ENCODE measurements at regions not wholly inside any gene's neighbourhood (a gene's known extent, or its start where the extent isn't known, plus 50 kb on each side); places are given as distances from the start of the nearest gene placed in this dataset.

DNA sequence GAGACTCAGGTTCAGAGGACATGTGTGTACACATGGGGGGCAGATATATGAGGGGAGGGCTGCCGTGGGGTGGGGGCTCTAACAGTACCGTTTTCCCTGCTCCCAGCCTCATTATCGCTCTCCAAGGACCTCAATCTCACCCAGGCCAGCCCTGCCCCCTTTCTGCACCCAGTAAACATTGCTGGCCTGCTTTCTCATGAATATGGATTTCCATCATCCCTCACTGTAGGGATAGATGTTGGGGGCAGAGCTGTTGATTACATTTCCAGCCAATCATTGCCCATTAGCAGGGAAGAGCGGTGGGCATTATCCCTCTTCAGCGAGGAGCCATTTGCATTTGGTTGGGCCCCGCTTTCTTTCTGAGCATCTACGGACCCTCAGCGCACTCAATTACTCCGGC, 273.8 kb downstream of the RPS6KC1 start:
- peaks cover 10% of the 10 kb centered on the region for H3K4me1 ChIP-seq
- no peaks in the 10 kb centered on the region for H3K9me3 ChIP-seq
- no peak overlapping the region for H3K4me3 ChIP-seq
- H3K27me3 ChIP-seq, result no peaks in the 10 kb centered on the region
- no peak overlapping the region for H3K27ac ChIP-seq
- TF ChIP-seq EP300 (IDR thresholded peaks at IDR 0.05), result no peak
- TF ChIP-seq POLR2A (IDR thresholded peaks at IDR 0.05), result no peak
- no peak for TF ChIP-seq POLR2AphosphoS5 (IDR thresholded peaks at IDR 0.05)
- no peak for TF ChIP-seq CTCF (IDR thresholded peaks at IDR 0.05)
- 97% methylated on average over 9 of the region's 9 CpGs for WGBS
- no peak for DNase-seq (ENCODE audit: low spot score in 2 of 2)
- H3K36me3 ChIP-seq, result no peaks in the 10 kb centered on the region

GRCh38 chr1:213325482-213325881, 274.4 kb downstream of the RPS6KC1 start:
- Histone ChIP-seq H3K27ac (no peak overlapping the region), H3K36me3 (no peaks in the 10 kb centered on the region), H3K27me3 (no peaks in the 10 kb centered on the region), H3K4me3 (no peak overlapping the region), H3K9me3 (no peaks in the 10 kb centered on the region), H3K4me1 (peaks cover 10% of the 10 kb centered on the region)
- DNase-seq (ENCODE audit: low spot score in 2 of 2), result no peak
- TF ChIP-seq POLR2A (IDR thresholded peaks at IDR 0.05), result no peak
- WGBS, result 74% methylated on average over 9 of the region's 9 CpGs

DNA sequence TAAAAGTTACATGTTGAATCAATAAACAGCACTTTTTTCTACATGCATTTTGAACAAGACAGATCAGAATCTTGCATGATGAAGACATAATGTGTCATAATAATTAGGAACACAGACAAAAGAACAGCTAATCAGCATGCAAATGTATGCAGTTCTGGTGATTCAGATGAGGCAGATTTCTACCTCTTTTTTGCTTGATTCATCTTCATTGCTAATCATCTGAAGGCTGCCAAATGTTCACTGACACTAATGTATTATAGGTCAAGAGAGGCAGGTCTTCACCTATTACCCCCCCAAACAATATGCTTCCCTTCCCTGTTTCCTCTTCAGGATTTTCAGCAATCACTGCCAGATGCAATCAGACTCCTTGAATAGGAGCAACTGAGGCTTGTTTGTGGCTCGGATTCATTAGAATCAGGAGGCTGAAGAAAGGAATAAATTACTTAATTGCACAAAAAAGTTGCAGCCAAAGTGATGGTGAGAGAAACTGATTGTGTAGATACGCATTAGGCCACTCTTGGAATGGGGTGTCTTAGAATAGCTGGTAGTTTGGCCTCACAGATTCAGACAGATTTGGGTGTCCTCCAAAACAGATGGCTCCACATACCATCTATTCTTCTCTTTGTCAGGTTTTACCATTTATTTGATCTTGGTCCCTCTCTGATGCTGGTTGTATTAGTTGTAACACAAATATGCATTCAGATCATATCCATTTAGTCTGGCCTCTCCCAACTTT, 275.4 kb downstream of the RPS6KC1 start:
- H3K4me1 ChIP-seq, result peaks cover 10% of the 10 kb centered on the region
- no peak overlapping the region for H3K4me3 ChIP-seq
- H3K27me3 ChIP-seq, result no peaks in the 10 kb centered on the region
- no peak for DNase-seq (ENCODE audit: low spot score in 2 of 2)
- TF ChIP-seq CTCF (IDR thresholded peaks at IDR 0.05), result no peak
- no peak for TF ChIP-seq EP300 (IDR thresholded peaks at IDR 0.05)
- no peak for TF ChIP-seq POLR2A (IDR thresholded peaks at IDR 0.05)
- TF ChIP-seq POLR2AphosphoS5 (IDR thresholded peaks at IDR 0.05), result no peak
- no peaks in the 10 kb centered on the region for H3K36me3 ChIP-seq
- 56% methylated on average over 2 of the region's 2 CpGs for WGBS
- no peak overlapping the region for H3K27ac ChIP-seq
- H3K9me3 ChIP-seq, result no peaks in the 10 kb centered on the region

GRCh38 chr1:213327017-213327667, 276.1 kb downstream of the RPS6KC1 start:
- Histone ChIP-seq H3K9me3 (no peaks in the 10 kb centered on the region), H3K27me3 (no peaks in the 10 kb centered on the region), H3K27ac (no peak overlapping the region), H3K4me1 (peaks cover 10% of the 10 kb centered on the region), H3K36me3 (no peaks in the 10 kb centered on the region), H3K4me3 (no peak overlapping the region)
- TF ChIP-seq CTCF (IDR thresholded peaks at IDR 0.05) (no peak), POLR2AphosphoS5 (IDR thresholded peaks at IDR 0.05) (no peak)
- 41% methylated on average over 5 of the region's 5 CpGs for WGBS
- DNase-seq (ENCODE audit: low spot score in 2 of 2), result no peak

DNA sequence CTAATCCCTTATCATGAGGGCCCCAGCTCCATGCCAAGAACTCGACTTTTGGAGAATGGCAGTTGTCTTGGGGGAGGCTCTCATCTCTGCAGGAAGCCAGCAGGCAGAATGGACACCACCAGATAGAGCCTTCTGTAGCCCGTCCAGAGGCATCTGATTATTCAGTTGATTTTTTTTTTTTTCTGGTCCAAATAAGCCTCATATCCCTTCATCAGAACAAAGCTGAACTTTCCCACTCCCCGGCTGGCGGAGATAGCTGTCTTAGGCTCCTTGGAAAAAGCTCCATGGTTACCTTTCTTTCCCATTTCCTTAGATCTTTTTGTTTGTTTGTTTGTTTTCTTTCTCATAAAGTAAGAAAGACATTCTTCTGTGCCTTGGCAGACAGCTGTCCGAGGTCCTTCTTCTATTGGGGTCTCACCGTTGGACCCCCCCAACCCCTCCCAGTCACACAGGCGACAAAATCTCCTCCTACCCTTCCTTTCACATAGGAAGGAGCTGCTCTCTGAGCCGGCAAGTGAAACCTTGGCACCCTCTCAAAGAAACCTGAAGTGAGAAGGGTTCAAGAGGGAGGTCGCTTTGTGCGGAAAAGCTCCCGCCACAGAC, 278.5 kb downstream of the RPS6KC1 start:
- DNase-seq (ENCODE audit: low spot score in 2 of 2), result no peak
- no peaks in the 10 kb centered on the region for H3K27me3 ChIP-seq
- WGBS, result 81% methylated on average over 11 of the region's 11 CpGs
- no peaks in the 10 kb centered on the region for H3K9me3 ChIP-seq
- H3K36me3 ChIP-seq, result no peaks in the 10 kb centered on the region
- peaks cover 10% of the 10 kb centered on the region for H3K4me1 ChIP-seq
- no peak overlapping the region for H3K4me3 ChIP-seq
- no peak overlapping the region for H3K27ac ChIP-seq
- TF ChIP-seq POLR2A (IDR thresholded peaks at IDR 0.05) (no peak), CTCF (IDR thresholded peaks at IDR 0.05) (no peak), POLR2AphosphoS5 (IDR thresholded peaks at IDR 0.05) (no peak), EP300 (IDR thresholded peaks at IDR 0.05) (no peak)
